Astrocyte of the hippocampus (primary cell): ENCODE measurements at regions not wholly inside any gene's neighbourhood (a gene's known extent, or its start where the extent isn't known, plus 50 kb on each side); places are given as distances from the start of the nearest gene placed in this dataset.
"Not testable (repeated sequence)": the region's sequence is repeated elsewhere in the genome, so short reads cannot be mapped to it uniquely, and the experiment has no call there.

Experiments used
- DNase-seq: peaks from one replicate; pipeline ENCODE4 v3.0.0; 2011; ENCODE audit warnings: low read depth, low spot score

- no peak for DNase-seq
Measured at GRCh38 chr20:51958099-51959065, 156.1 kb upstream of the SALL4 start.

- peak; percentile 43 for DNase-seq
Measured at GRCh38 chr20:51955756-51956155, 153.4 kb upstream of the SALL4 start.

GRCh38 chr20:51953731-51954340 lies 151.5 kb upstream of the SALL4 start:
- DNase-seq, result no peak

- no peak for DNase-seq
Measured at GRCh38 chr20:51950926-51951325, 148.6 kb upstream of the SALL4 start.

- DNase-seq, result no peak
Measured at GRCh38 chr20:51946586-51946985, 144.3 kb upstream of the SALL4 start.

- DNase-seq, result no peak
Measured at GRCh38 chr20:51945881-51946280, 143.6 kb upstream of the SALL4 start.

- DNase-seq, result no peak
Measured at GRCh38 chr20:51945177-51945576, 142.9 kb upstream of the SALL4 start.

GRCh38 chr20:51943761-51944160 lies 141.4 kb upstream of the SALL4 start:
- no peak for DNase-seq

- not testable (repeated sequence) for DNase-seq
Measured at GRCh38 chr20:51943326-51943725, 141.0 kb upstream of the SALL4 start.

- DNase-seq, result no peak
Measured at GRCh38 chr20:51941503-51941902, 139.2 kb upstream of the SALL4 start.

GRCh38 chr20:51939259-51939585 lies 136.9 kb upstream of the SALL4 start:
- no peak for DNase-seq

- no peak for DNase-seq
Measured at GRCh38 chr20:51938559-51939258, 136.4 kb upstream of the SALL4 start.

- DNase-seq, result no peak
Measured at GRCh38 chr20:51937779-51938178, 135.5 kb upstream of the SALL4 start.

- no peak for DNase-seq
Measured at GRCh38 chr20:51936377-51936776, 134.1 kb upstream of the SALL4 start.

GRCh38 chr20:51935003-51935358 lies 132.7 kb upstream of the SALL4 start:
- no peak for DNase-seq

GRCh38 chr20:51934301-51935002 lies 132.1 kb upstream of the SALL4 start:
- no peak for DNase-seq

GRCh38 chr20:51931371-51931781 lies 129.1 kb upstream of the SALL4 start:
- DNase-seq, result no peak

GRCh38 chr20:51930775-51931174 lies 128.5 kb upstream of the SALL4 start:
- DNase-seq, result peak; percentile 60

GRCh38 chr20:51928931-51929330 lies 126.6 kb upstream of the SALL4 start:
- DNase-seq, result no peak

GRCh38 chr20:51927970-51928369 lies 125.6 kb upstream of the SALL4 start:
- DNase-seq, result not testable (repeated sequence)

GRCh38 chr20:51926670-51927305 lies 124.5 kb upstream of the SALL4 start:
- no peak for DNase-seq
